ENCODE measurements at regions not wholly inside any gene's neighbourhood (a gene's known extent, or its start where the extent isn't known, plus 50 kb on each side); places are given as distances from the start of the nearest gene placed in this dataset.

GRCh38 chr12:46521145-46521544 is 148.6 kb upstream of the SLC38A2 start (continued):
- TF ChIP-seq HDAC6 (IDR thresholded peaks at IDR 0.05; ENCODE audit: low read depth, low read length) (no peak), RBBP5 (IDR thresholded peaks at IDR 0.05; ENCODE audit: borderline replicate concordance, low read depth, low read length) (no peak), E2F6 (IDR thresholded peaks at IDR 0.05) (no peak)
